Skeletal muscle satellite cell (primary cell): ENCODE measurements at regions not wholly inside any gene's neighbourhood (a gene's known extent, or its start where the extent isn't known, plus 50 kb on each side); places are given as distances from the start of the nearest gene placed in this dataset.

Experiments used
- H3K27me3 ChIP-seq: 2 replicates; pipeline ENCODE4 v1.7.0; 2013; ENCODE audit warnings: low read length; ENCODE audit not compliant: control insufficient read depth, insufficient read depth
- H3K36me3 ChIP-seq: 2 replicates; pipeline ENCODE4 v1.7.0; 2013; ENCODE audit warnings: mild to moderate bottlenecking, control low read depth, low read length; ENCODE audit not compliant: insufficient read depth
- H3K4me1 ChIP-seq: 2 replicates; pipeline ENCODE4 v1.7.0; 2013; ENCODE audit warnings: low read length; ENCODE audit not compliant: control insufficient read depth, insufficient read depth
- H3K4me2 ChIP-seq: 2 replicates; pipeline ENCODE4 v1.7.0; 2013; ENCODE audit warnings: mild to moderate bottlenecking, low read length
- H3K4me3 ChIP-seq: 2 replicates; pipeline ENCODE4 v1.7.0; 2013; ENCODE audit warnings: low read length
- H3K9ac ChIP-seq: 2 replicates; pipeline ENCODE4 v1.7.0; 2013; ENCODE audit warnings: mild to moderate bottlenecking, low read depth, low read length, moderate library complexity
- H3K9me3 ChIP-seq: replicated peaks from 2 replicates; pipeline ENCODE4 v1.7.0; 2013; ENCODE audit warnings: mild to moderate bottlenecking, control low read depth, low read length

DNA sequence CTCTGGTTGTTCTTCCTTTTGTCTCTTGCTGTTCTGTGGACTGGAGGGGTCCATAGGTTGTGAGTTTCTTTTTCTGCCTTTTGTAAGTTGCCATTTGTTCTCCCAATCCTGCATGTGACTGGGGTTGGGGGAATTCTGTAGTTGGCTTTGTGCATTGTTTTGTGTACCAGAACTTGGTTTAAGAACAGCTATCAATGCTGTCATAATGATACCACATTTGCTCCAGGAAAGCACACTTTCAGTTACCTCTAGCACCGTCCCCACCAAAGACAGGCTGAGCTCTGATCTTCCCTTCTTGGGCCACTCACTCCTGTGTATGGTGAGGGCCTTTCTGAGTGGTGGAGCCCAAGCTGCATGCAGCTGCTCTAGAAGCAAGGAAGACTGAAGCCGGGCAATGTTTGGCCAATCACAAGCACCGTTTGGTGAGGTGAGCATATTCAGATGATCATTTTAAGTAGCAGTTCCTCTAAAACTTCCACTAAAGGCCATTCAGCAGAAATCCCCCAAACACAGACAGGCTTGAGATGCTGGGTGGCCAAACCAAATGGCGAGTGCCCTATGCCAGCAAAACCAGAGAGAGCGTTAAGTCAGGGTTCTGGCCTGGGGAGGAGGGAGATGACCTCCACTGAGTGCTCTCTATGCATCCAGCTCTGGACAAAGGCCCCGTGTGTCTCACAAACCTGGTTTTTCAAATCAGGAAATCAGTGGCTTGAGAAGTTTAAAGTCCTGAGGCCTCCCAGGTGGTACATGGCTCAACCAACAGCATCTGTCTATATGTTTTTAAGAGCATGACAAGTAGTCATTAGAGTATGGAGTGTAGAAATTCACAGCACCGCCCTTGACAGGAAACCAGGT is 120.7 kb upstream of the SPATA13 start:
- H3K9me3 ChIP-seq = no peaks in the 10 kb centered on the region
- H3K4me1 ChIP-seq = peaks cover 21% of the 10 kb centered on the region
- H3K36me3 ChIP-seq = no peaks in the 10 kb centered on the region

DNA sequence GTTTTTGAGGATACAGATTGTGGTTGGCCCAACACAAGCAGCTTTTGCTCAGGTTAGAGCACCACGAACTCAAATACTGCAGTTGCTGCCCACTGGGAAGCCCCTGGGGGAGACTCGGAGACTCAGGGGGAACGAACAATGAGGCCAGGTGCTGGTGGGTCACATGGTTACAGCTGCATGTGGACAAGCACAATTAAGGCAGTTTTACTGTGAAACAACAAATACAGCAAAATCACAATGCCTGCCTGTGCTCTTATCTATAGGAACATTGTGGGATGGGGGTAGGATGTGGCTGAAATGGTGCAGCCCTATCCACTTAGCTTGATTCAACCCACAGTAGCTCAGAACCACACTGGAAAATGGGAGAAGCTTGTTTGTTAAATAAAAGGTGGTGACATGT is 119.7 kb upstream of the SPATA13 start:
- Histone ChIP-seq H3K4me3 (no peak overlapping the region), H3K27me3 (peaks cover 11% of the 10 kb centered on the region), H3K4me1 (peaks cover 21% of the 10 kb centered on the region), H3K36me3 (no peaks in the 10 kb centered on the region), H3K9ac (no peak overlapping the region), H3K4me2 (no peak overlapping the region), H3K9me3 (no peaks in the 10 kb centered on the region)

More for the DNA sequence above, 120.7 kb upstream of the SPATA13 start:
- Histone ChIP-seq H3K4me2 (no peak overlapping the region), H3K9ac (no peak overlapping the region), H3K27me3 (peaks cover 11% of the 10 kb centered on the region), H3K4me3 (no peak overlapping the region)

DNA sequence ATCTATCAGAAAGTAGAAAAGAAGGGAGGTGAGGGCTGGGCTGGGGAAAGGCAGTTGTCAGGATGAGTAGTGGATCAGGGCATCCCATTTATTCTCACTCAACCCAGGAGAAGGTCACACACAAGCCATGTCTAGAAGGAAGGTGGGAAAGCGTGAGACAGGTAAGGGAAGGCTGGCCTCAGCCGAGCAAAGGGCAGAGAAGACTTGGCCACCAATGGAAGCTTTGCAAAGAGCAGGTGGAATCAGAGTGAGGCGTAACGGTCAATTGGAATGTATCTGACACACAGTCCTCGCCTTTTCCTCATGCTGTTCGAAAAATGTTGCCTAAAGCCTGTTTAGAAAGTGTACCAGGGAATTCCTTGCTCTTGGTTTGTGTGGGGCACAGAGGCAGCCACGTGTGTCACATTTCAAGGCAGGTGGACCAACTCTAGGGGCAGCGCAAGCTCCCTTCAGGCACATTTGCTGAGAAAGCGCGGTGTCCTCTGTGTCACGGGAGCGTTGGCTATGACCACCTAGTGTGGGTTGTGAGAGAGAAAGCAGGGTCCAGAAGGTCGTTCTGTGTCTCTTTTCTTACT is 118.8 kb upstream of the SPATA13 start:
- Histone ChIP-seq H3K4me2 (no peak overlapping the region), H3K9ac (no peak overlapping the region), H3K27me3 (peaks cover 11% of the 10 kb centered on the region), H3K36me3 (no peaks in the 10 kb centered on the region), H3K9me3 (no peaks in the 10 kb centered on the region), H3K4me3 (no peak overlapping the region), H3K4me1 (peaks cover 21% of the 10 kb centered on the region)

DNA sequence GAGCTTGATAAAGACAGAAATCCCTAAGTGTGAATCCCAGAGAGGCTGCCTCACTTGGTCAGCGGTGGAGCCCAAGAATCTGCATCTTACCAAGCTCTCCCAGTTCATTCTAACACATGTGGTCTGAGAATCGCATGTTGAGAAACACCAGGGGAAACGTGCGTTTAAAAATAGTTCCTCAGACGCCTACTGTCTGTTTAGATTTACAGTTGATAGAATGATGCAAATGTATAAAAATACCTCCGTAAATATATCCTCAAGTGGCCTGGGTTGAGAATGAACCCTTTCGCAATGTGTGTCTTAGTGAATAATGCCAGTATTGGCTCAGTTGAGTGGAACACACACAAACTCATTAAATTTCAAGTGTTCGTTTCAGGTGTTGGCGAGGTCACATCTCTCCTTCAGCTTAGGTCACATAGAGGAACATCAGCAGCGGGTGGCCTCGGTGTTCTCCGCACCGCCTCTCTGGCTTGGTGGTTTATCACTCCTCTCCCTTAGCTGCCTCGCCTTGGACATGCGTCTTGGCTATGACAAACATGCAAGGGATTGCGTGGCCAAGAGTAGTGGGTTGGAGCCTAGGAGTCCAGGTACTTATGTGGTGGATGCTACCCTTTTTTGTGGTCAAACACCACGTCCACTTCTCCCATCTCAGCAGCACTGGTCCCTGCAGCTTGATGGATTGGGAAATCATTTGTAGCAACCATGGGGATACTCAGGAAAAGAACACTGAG is 117.6 kb upstream of the SPATA13 start:
- no peak overlapping the region for H3K4me2 ChIP-seq
- H3K4me3 ChIP-seq = no peak overlapping the region

DNA sequence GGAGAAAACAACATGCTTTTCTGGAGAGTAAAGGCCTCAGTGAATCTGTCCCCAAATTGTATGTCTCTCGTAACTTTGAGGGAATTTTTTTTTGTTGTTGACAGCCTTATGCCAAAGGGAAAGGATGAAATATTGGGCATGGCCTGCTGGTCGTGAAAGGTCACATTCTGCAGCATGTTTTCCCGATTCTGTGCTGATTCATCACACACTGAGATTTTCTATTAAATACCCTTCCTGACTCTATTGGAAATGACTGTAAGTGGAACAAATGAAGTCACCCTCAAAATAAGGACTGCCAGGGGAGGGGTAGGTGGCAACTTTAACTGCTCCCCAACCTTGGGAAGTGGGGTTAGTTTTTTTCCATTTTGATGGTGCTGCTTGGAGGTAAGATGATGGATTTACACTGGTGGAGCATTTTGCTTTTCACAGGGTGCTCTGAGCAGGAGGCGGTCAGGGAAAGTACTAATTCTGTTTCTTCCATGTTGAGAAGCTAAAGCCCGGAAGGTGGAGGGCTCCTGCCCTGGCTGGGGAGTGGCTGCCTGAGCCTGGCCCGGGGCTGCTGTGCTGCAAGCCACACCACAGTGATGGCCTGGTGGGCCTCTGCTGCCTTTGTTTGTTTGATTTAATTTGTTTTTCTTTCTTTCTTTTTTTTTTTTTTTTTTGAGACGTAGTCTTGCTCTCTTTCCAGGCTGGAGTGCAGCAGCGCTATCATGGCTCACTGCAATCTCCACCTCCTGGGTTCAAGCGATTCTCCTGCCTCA is 116.8 kb upstream of the SPATA13 start:
- Histone ChIP-seq H3K9me3 (peaks cover 6% of the 10 kb centered on the region), H3K9ac (no peak overlapping the region), H3K4me1 (peaks cover 14% of the 10 kb centered on the region), H3K4me2 (no peak overlapping the region), H3K36me3 (no peaks in the 10 kb centered on the region), H3K4me3 (no peak overlapping the region), H3K27me3 (peaks cover 11% of the 10 kb centered on the region)

More for the DNA sequence above, 117.6 kb upstream of the SPATA13 start:
- Histone ChIP-seq H3K9me3 (peaks cover 6% of the 10 kb centered on the region), H3K4me1 (peaks cover 21% of the 10 kb centered on the region), H3K36me3 (no peaks in the 10 kb centered on the region), H3K9ac (no peak overlapping the region), H3K27me3 (peaks cover 11% of the 10 kb centered on the region)

DNA sequence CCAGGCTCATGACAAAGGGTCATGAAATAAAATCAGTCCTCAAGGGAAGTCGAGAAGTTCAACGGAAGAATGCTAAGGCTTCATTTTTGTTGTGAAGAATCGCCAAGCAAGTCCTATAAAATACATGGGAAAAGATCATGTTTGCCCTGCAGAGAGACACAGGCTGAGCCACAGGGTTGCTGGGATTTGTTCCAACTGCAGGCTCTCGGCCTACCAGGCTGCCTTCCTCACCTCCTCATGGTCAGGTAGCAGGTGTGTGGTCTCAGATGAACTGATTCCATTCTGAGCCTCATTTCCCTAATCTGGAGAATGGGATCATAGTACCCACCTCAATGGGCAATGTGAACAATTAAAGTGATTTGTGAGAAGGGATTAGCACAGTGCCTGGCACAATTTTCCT is 114.9 kb upstream of the SPATA13 start:
- Histone ChIP-seq H3K9me3 (peaks cover 6% of the 10 kb centered on the region), H3K9ac (no peak overlapping the region), H3K36me3 (no peaks in the 10 kb centered on the region), H3K4me2 (no peak overlapping the region), H3K27me3 (peaks cover 11% of the 10 kb centered on the region), H3K4me3 (no peak overlapping the region), H3K4me1 (peaks cover 14% of the 10 kb centered on the region)

DNA sequence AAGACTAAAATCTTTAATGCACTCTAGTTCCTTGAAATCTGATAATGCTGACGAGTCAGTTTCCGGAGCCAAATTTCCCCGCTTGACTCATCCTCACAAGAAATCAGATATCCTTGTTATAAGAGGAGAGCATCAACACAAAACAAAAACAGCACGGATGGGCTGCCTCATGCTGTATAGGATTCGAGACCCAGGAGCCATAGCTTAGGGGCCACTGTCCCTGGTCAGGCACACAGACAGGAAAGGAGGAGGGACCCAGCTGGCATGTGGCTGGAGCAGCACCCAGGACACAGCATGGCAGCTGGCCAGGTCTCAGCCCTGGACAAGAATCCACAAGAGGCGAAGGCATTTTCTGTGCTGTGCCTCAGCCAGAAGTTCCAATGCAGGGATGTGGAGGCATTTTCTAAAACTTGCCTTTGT is 110.2 kb upstream of the SPATA13 start:
- H3K4me2 ChIP-seq = peak overlapping the region; percentile 76
- no peak overlapping the region for H3K9ac ChIP-seq
- H3K36me3 ChIP-seq = no peaks in the 10 kb centered on the region
- H3K9me3 ChIP-seq = peaks cover 6% of the 10 kb centered on the region
- peaks cover 18% of the 10 kb centered on the region for H3K4me1 ChIP-seq
- peak overlapping the region; percentile 55 for H3K4me3 ChIP-seq
- H3K27me3 ChIP-seq = no peaks in the 10 kb centered on the region

DNA sequence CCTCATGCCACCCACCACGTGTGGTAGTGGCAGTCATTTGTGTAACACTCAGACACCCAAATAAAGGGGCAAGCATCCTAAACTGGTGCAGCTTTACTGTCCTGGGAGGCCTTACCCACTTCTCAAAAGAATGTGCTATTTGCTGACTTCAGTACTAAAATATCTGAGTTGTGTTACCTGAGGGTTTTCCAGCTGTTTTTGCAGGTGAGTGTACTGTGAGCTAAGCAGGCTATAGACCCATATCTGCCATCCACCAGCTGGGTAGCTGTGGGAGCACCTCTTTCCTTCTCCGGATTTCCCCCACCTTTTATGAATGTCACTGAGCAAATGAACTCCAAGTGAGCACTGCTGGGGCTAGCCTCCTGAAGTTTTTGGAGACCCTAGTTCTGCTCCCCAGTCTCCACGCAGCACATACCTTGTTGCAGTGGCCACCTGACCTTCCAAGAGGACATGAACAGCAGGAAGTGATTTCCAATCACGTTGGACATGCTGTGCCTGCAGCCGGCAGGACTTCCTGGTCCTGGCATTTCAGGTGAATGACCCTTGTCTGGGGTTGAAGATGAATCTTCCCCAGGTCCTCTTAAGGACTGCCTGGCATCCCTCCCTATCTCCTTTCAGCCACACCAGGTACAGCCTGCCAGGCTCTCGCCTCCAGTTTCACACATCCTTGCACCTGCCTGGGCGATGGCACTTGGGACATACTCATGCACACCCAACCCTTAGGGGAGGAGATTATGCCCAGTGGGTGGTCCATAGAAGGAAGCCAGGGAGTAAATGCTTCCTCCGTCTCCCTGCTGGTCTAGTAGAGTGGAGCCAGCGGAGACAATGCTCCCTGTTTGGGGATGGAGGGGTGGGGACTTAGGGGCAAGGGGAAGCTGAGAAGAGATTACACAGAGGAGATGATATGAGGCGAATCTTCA is 109.5 kb upstream of the SPATA13 start:
- H3K4me2 ChIP-seq = peak overlapping the region; percentile 76
- H3K9me3 ChIP-seq = peaks cover 6% of the 10 kb centered on the region
- H3K36me3 ChIP-seq = no peaks in the 10 kb centered on the region
- peaks cover 21% of the 10 kb centered on the region for H3K4me1 ChIP-seq
- H3K9ac ChIP-seq = no peak overlapping the region
- H3K4me3 ChIP-seq = peak overlapping the region; percentile 55
- no peaks in the 10 kb centered on the region for H3K27me3 ChIP-seq

DNA sequence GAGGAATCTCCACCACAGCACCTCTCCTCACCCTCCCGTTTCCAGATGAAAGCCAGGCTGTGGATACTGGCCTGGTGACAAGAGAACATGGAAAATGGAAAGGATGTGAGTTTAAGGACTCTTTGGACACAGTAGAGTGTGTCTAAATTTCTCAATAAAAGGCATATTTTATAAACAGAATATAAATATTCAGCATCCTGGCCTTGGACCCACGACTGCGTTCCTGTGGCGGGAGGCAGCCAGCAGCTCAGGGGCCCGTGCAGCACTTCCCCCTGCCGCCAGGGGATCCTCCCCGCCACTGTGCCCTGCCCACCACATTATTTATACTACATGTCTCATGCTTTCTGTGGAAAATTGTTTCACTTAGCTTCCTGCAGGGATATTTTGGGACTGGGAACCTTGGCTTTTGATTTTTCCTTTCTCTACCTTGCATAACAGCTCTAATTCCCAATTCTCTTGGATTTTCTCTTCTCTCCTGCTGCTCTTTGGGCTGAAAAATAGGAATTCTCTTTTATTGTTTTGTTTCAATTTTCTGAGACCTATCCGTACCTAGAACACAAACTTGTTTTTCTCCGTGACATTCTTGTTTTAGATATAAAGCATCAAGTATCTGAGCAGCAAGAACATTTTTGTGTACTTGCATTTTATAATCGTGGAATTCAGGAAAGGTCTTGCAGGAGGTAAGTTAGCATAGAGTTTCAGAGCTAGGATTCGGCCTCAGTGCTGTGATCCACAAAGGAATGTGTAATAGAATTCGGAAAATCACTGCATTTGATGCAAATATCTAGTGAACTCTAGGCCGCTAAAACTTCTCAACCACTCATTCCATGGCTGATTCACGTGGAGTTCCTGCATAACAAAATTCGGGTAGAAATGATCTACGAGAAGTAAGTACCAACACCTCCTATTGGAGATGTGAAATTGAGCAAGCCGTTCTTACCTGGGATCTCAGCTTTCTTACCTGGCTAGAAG is 107.7 kb upstream of the SPATA13 start:
- Histone ChIP-seq H3K4me1 (peaks cover 26% of the 10 kb centered on the region), H3K4me3 (peak overlapping the region; percentile 3)

More for the DNA sequence above, 107.7 kb upstream of the SPATA13 start:
- H3K4me2 ChIP-seq = peak overlapping the region; percentile 11
- no peaks in the 10 kb centered on the region for H3K36me3 ChIP-seq
- H3K9ac ChIP-seq = no peak overlapping the region
- H3K9me3 ChIP-seq = no peaks in the 10 kb centered on the region
- H3K27me3 ChIP-seq = no peaks in the 10 kb centered on the region
